ENCODE measurements at regions not wholly inside any gene's neighbourhood (a gene's known extent, or its start where the extent isn't known, plus 50 kb on each side); places are given as distances from the start of the nearest gene placed in this dataset.

DNA sequence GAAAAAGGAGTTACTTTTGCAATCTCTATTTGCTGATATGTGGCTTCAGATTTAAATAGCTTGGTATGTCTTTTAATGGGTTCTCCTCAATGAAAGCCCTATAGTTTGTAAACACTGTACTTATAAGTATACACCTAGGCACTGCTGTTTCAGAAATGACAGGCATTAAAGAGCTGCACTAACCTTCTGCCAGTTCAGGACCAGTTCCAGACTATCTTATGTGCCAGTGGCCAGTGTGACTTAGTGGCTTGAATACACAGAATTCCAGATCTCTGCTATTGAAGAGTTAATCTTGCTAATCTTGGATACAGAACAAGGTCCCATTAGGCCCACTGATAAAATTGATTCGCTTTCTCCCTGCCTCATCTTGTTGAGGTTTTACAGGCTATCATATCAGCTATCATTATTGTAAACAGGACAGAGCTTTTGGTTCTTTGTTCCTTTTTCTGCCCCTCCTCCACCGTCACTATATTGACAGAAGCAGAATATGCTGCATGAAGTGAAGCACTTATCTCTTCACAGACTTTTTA lies 337.5 kb downstream of the LRRIQ3 start:
- ChIA-PET RAD21 (ENCODE audit: unreplicated experiment) (interaction anchor here (0.8 kb wide), 1 partner anchor 39 kb away, joined by 4 read pairs; no protein-coding TSS in a partner anchor), SMC1A (ENCODE audit: uncharacterized antibody, unreplicated experiment) (interaction anchor here (0.9 kb wide), 1 partner anchor 43 kb away, joined by 3 read pairs; no protein-coding TSS in a partner anchor), CTCF (interaction anchor here (1.5 kb wide), 1 partner anchor 11 kb away, joined by 4 read pairs; no protein-coding TSS in a partner anchor), POLR2A (no interaction called here)
- DNase-seq (ENCODE audit: low read depth, low spot score) (no peak), ATAC-seq (no peak), FAIRE-seq (no peak)
- H3K36me3 ChIP-seq (ENCODE audit: control insufficient read depth in 2 of 2, insufficient read depth in 2 of 2, low read length in 1 of 2): no peaks in the 10 kb centered on the region
- in situ Hi-C loops (cut with MboI) (no loop called here), intact Hi-C loops (cut with micrococcal nuclease; ENCODE audit: unreplicated experiment) (no loop called here)
- no peaks in the 10 kb centered on the region for H3K9me3 ChIP-seq (replicated peaks; ENCODE audit: control insufficient read depth, insufficient read depth, low read length)
- no peak overlapping the region for H3K9ac ChIP-seq (ENCODE audit: control insufficient read depth, insufficient read depth, low read length)
- no peak overlapping the region for H3K4me2 ChIP-seq (ENCODE audit: control insufficient read depth, insufficient read depth)
- TF ChIP-seq MAX (IDR thresholded peaks at IDR 0.05; ENCODE audit: low read depth, low read length) (no peak), FOXK2 (IDR thresholded peaks at IDR 0.05) (no peak), PAX5 (IDR thresholded peaks at IDR 0.05; ENCODE audit: borderline replicate concordance, low read depth, low read length) (no peak), MTA3 (IDR thresholded peaks at IDR 0.05; ENCODE audit: borderline replicate concordance, low read length) (no peak), KAT2A (conservative IDR thresholded peaks at IDR 0.05; ENCODE audit: control insufficient read depth, low read depth, low read length) (no peak), ETV6 (conservative IDR thresholded peaks at IDR 0.05 in 1 of 2, IDR thresholded peaks at IDR 0.05 in 1 of 2; ENCODE audit: borderline replicate concordance in 1 of 2, low read depth in 1 of 2) (no peak), TCF7 (IDR thresholded peaks at IDR 0.05; ENCODE audit: borderline replicate concordance) (no peak)
- TF ChIP-seq, protein P1, sequence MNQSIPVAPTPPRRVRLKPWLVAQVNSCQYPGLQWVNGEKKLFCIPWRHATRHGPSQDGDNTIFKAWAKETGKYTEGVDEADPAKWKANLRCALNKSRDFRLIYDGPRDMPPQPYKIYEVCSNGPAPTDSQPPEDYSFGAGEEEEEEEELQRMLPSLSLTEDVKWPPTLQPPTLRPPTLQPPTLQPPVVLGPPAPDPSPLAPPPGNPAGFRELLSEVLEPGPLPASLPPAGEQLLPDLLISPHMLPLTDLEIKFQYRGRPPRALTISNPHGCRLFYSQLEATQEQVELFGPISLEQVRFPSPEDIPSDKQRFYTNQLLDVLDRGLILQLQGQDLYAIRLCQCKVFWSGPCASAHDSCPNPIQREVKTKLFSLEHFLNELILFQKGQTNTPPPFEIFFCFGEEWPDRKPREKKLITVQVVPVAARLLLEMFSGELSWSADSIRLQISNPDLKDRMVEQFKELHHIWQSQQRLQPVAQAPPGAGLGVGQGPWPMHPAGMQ (IDR thresholded peaks at IDR 0.05; ENCODE audit: borderline replicate concordance): no peak
- H3K27me3 ChIP-seq (replicated peaks in 1 of 2; ENCODE audit: control insufficient read depth in 2 of 2, insufficient read depth in 2 of 2, low read length in 1 of 2): no peaks in the 10 kb centered on the region
- no peak overlapping the region for H3K27ac ChIP-seq (ENCODE audit: control insufficient read depth, insufficient read depth)
- H3K79me2 ChIP-seq (ENCODE audit: control insufficient read depth, insufficient read depth, low read length): no peaks in the 10 kb centered on the region
- no peaks in the 10 kb centered on the region for H4K20me1 ChIP-seq (ENCODE audit: control insufficient read depth, insufficient read depth)
- no peak overlapping the region for H2AFZ ChIP-seq (ENCODE audit: control insufficient read depth, low read depth, low read length)
- H3K4me3 ChIP-seq: no peak overlapping the region
- 17% methylated on average over 2 of the region's 2 CpGs for WGBS (ENCODE audit: insufficient coverage, insufficient replicate concordance, low lambda C conversion rate, missing lambda C conversion rate)
- no peaks in the 10 kb centered on the region for H3K4me1 ChIP-seq (ENCODE audit: control insufficient read depth, insufficient read depth, low read length)
- no TSS peak for BruUV-seq (replicated peaks)
